ENCODE measurements at regions not wholly inside any gene's neighbourhood (a gene's known extent, or its start where the extent isn't known, plus 50 kb on each side); places are given as distances from the start of the nearest gene placed in this dataset.

GRCh38 chr10:29112827-29113615, 175.8 kb upstream of the LYZL1 start:
- Mint-ChIP-seq H3K4me1 (no peaks in the 10 kb centered on the region), H3K4me3 (no peak overlapping the region), H3K27me3 (peaks cover 2% of the 10 kb centered on the region), H3K36me3 (ENCODE audit: low read depth) (no peaks in the 10 kb centered on the region), H3K9me3 (peaks cover 4% of the 10 kb centered on the region), H3K27ac (no peak overlapping the region)
- no peak for DNase-seq
- POLR2A ChIA-PET: no interaction called here
- CTCF ChIA-PET: no interaction called here

GRCh38 chr10:29113616-29113945, 175.3 kb upstream of the LYZL1 start:
- Mint-ChIP-seq H3K36me3 (ENCODE audit: low read depth) (no peaks in the 10 kb centered on the region), H3K27me3 (peaks cover 2% of the 10 kb centered on the region), H3K27ac (no peak overlapping the region), H3K4me3 (no peak overlapping the region), H3K4me1 (no peaks in the 10 kb centered on the region), H3K9me3 (peaks cover 7% of the 10 kb centered on the region)
- ChIA-PET CTCF (no interaction called here), POLR2A (no interaction called here)
- no peak for DNase-seq

GRCh38 chr10:29114141-29114540, 174.7 kb upstream of the LYZL1 start:
- H3K4me1 Mint-ChIP-seq: no peaks in the 10 kb centered on the region
- DNase-seq: no peak
- peaks cover 2% of the 10 kb centered on the region for H3K27me3 Mint-ChIP-seq
- no peaks in the 10 kb centered on the region for H3K36me3 Mint-ChIP-seq (ENCODE audit: low read depth)
- no peak overlapping the region for H3K4me3 Mint-ChIP-seq
- peaks cover 12% of the 10 kb centered on the region for H3K9me3 Mint-ChIP-seq
- CTCF ChIA-PET: no interaction called here
- H3K27ac Mint-ChIP-seq: no peak overlapping the region
- POLR2A ChIA-PET: no interaction called here

- H3K4me1 Mint-ChIP-seq: no peaks in the 10 kb centered on the region
- H3K27ac Mint-ChIP-seq: no peak overlapping the region
- ChIA-PET POLR2A (no interaction called here), CTCF (interaction anchor here (1.0 kb wide), 1 partner anchor 11 kb away, joined by 3 read pairs; no protein-coding TSS in a partner anchor)
- no peak for DNase-seq
- peaks cover 12% of the 10 kb centered on the region for H3K9me3 Mint-ChIP-seq
- no peaks in the 10 kb centered on the region for H3K27me3 Mint-ChIP-seq
- no peaks in the 10 kb centered on the region for H3K36me3 Mint-ChIP-seq (ENCODE audit: low read depth)
- H3K4me3 Mint-ChIP-seq: no peak overlapping the region
Measured at GRCh38 chr10:29117781-29118180, 171.1 kb upstream of the LYZL1 start.

GRCh38 chr10:29119374-29119773, 169.5 kb upstream of the LYZL1 start:
- Mint-ChIP-seq H3K27ac (no peak overlapping the region), H3K4me3 (no peak overlapping the region), H3K4me1 (no peaks in the 10 kb centered on the region), H3K27me3 (no peaks in the 10 kb centered on the region), H3K36me3 (ENCODE audit: low read depth) (no peaks in the 10 kb centered on the region), H3K9me3 (peaks cover 12% of the 10 kb centered on the region)
- CTCF ChIA-PET: interaction anchor here (0.7 kb wide), 1 partner anchor 300 kb away, joined by 3 read pairs; no protein-coding TSS in a partner anchor
- DNase-seq: no peak
- POLR2A ChIA-PET: no interaction called here

GRCh38 chr10:29120216-29120615, 168.7 kb upstream of the LYZL1 start:
- no peak overlapping the region for H3K27ac Mint-ChIP-seq
- DNase-seq: no peak
- H3K4me1 Mint-ChIP-seq: no peaks in the 10 kb centered on the region
- ChIA-PET POLR2A (no interaction called here), CTCF (interaction anchor here (0.7 kb wide), 1 partner anchor 301 kb away, joined by 3 read pairs; no protein-coding TSS in a partner anchor)
- H3K27me3 Mint-ChIP-seq: no peaks in the 10 kb centered on the region
- no peaks in the 10 kb centered on the region for H3K36me3 Mint-ChIP-seq (ENCODE audit: low read depth)
- peaks cover 12% of the 10 kb centered on the region for H3K9me3 Mint-ChIP-seq
- no peak overlapping the region for H3K4me3 Mint-ChIP-seq

GRCh38 chr10:29124864-29125263, 164.0 kb upstream of the LYZL1 start:
- H3K36me3 Mint-ChIP-seq (ENCODE audit: low read depth): no peaks in the 10 kb centered on the region
- H3K9me3 Mint-ChIP-seq: no peaks in the 10 kb centered on the region
- no peaks in the 10 kb centered on the region for H3K4me1 Mint-ChIP-seq
- POLR2A ChIA-PET: no interaction called here
- no peak overlapping the region for H3K27ac Mint-ChIP-seq
- no peak overlapping the region for H3K4me3 Mint-ChIP-seq
- peaks cover 4% of the 10 kb centered on the region for H3K27me3 Mint-ChIP-seq
- DNase-seq: no peak
- CTCF ChIA-PET: interaction anchor here (0.7 kb wide), 1 partner anchor 59 kb away, joined by 4 read pairs; no protein-coding TSS in a partner anchor

- DNase-seq: no peak
- no peak overlapping the region for H3K4me3 Mint-ChIP-seq
- H3K4me1 Mint-ChIP-seq: no peaks in the 10 kb centered on the region
- H3K9me3 Mint-ChIP-seq: no peaks in the 10 kb centered on the region
- H3K27me3 Mint-ChIP-seq: peaks cover 4% of the 10 kb centered on the region
- no peaks in the 10 kb centered on the region for H3K36me3 Mint-ChIP-seq (ENCODE audit: low read depth)
- H3K27ac Mint-ChIP-seq: no peak overlapping the region
- ChIA-PET CTCF (interaction anchor here (1.0 to 1.5 kb wide), 2 partner anchors 30 to 42 kb away, joined by 3 to 4 read pairs; no protein-coding TSS in a partner anchor), POLR2A (no interaction called here)
Measured at GRCh38 chr10:29127037-29127700, 161.7 kb upstream of the LYZL1 start.

GRCh38 chr10:29127731-29128130, 161.1 kb upstream of the LYZL1 start:
- DNase-seq: no peak
- Mint-ChIP-seq H3K9me3 (no peaks in the 10 kb centered on the region), H3K4me3 (no peak overlapping the region), H3K4me1 (no peaks in the 10 kb centered on the region), H3K27ac (no peak overlapping the region), H3K36me3 (ENCODE audit: low read depth) (no peaks in the 10 kb centered on the region), H3K27me3 (peaks cover 4% of the 10 kb centered on the region)
- POLR2A ChIA-PET: no interaction called here
- CTCF ChIA-PET: interaction anchor here (1.0 kb wide), 1 partner anchor 41 kb away, joined by 3 read pairs; no protein-coding TSS in a partner anchor

- H3K4me3 Mint-ChIP-seq: no peak overlapping the region
- peaks cover 4% of the 10 kb centered on the region for H3K27me3 Mint-ChIP-seq
- H3K9me3 Mint-ChIP-seq: no peaks in the 10 kb centered on the region
- no peaks in the 10 kb centered on the region for H3K4me1 Mint-ChIP-seq
- H3K27ac Mint-ChIP-seq: no peak overlapping the region
- no peaks in the 10 kb centered on the region for H3K36me3 Mint-ChIP-seq (ENCODE audit: low read depth)
- ChIA-PET POLR2A (no interaction called here), CTCF (no interaction called here)
- DNase-seq: no peak
Measured at GRCh38 chr10:29130190-29130673, 158.6 kb upstream of the LYZL1 start.

- no peak overlapping the region for H3K4me3 Mint-ChIP-seq
- CTCF ChIA-PET: no interaction called here
- peaks cover 4% of the 10 kb centered on the region for H3K27me3 Mint-ChIP-seq
Measured at GRCh38 chr10:29131952-29132547, 156.8 kb upstream of the LYZL1 start.

GRCh38 chr10:29132551-29133111, 156.2 kb upstream of the LYZL1 start:
- Mint-ChIP-seq H3K9me3 (no peaks in the 10 kb centered on the region), H3K27me3 (peaks cover 4% of the 10 kb centered on the region), H3K4me1 (no peaks in the 10 kb centered on the region), H3K4me3 (no peak overlapping the region), H3K27ac (no peak overlapping the region), H3K36me3 (ENCODE audit: low read depth) (no peaks in the 10 kb centered on the region)
- ChIA-PET CTCF (no interaction called here), POLR2A (no interaction called here)
- DNase-seq: no peak

More at GRCh38 chr10:29131952-29132547, 156.8 kb upstream of the LYZL1 start:
- no peak for DNase-seq
- no peaks in the 10 kb centered on the region for H3K9me3 Mint-ChIP-seq
- POLR2A ChIA-PET: no interaction called here
- no peaks in the 10 kb centered on the region for H3K4me1 Mint-ChIP-seq
- H3K27ac Mint-ChIP-seq: no peak overlapping the region
- no peaks in the 10 kb centered on the region for H3K36me3 Mint-ChIP-seq (ENCODE audit: low read depth)

- H3K36me3 Mint-ChIP-seq (ENCODE audit: low read depth): no peaks in the 10 kb centered on the region
- H3K4me3 Mint-ChIP-seq: no peak overlapping the region
- POLR2A ChIA-PET: no interaction called here
- CTCF ChIA-PET: no interaction called here
- DNase-seq: no peak
- no peaks in the 10 kb centered on the region for H3K9me3 Mint-ChIP-seq
- H3K27ac Mint-ChIP-seq: no peak overlapping the region
- peaks cover 2% of the 10 kb centered on the region for H3K27me3 Mint-ChIP-seq
- H3K4me1 Mint-ChIP-seq: no peaks in the 10 kb centered on the region
Measured at GRCh38 chr10:29135337-29135736, 153.5 kb upstream of the LYZL1 start.
